Activated CD4-positive, alpha-beta T cell treated with anti-CD3 and anti-CD28 coated beads, Interleukin-2, amount 50 U/mL, for 48 hours (primary cell): ENCODE measurements at regions not wholly inside any gene's neighbourhood (a gene's known extent, or its start where the extent isn't known, plus 50 kb on each side); places are given as distances from the start of the nearest gene placed in this dataset.
"Not testable (repeated sequence)": the region's sequence is repeated elsewhere in the genome, so short reads cannot be mapped to it uniquely, and the experiment has no call there.

Experiments used
- DNase-seq, 2 experiments: peaks; one replicate each; pipeline ENCODE4 v3.0.0-alpha.2; 2020

- DNase-seq, result not testable (repeated sequence)
Observed at GRCh38 chr1:206314951-206315636, 111.8 kb downstream of the SRGAP2 start.

GRCh38 chr1:206316901-206317300 is 113.6 kb downstream of the SRGAP2 start:
- DNase-seq, result not testable (repeated sequence)

- not testable (repeated sequence) for DNase-seq
Observed at GRCh38 chr1:206317878-206318514, 114.7 kb downstream of the SRGAP2 start.

- DNase-seq, result not testable (repeated sequence)
Observed at GRCh38 chr1:206320227-206320626, 116.9 kb downstream of the SRGAP2 start.

- DNase-seq, result not testable (repeated sequence)
Observed at GRCh38 chr1:206326159-206326939, 123.0 kb downstream of the SRGAP2 start.

- DNase-seq, result not testable (repeated sequence)
Observed at GRCh38 chr1:206331597-206331996, 128.3 kb downstream of the SRGAP2 start.

- DNase-seq, result not testable (repeated sequence)
Observed at GRCh38 chr1:206333316-206333715, 130.0 kb downstream of the SRGAP2 start.

- not testable (repeated sequence) for DNase-seq
Observed at GRCh38 chr1:206333897-206334296, 130.6 kb downstream of the SRGAP2 start.

- DNase-seq, result not testable (repeated sequence)
Observed at GRCh38 chr1:206334481-206334880, 131.1 kb downstream of the SRGAP2 start.

- DNase-seq, result not testable (repeated sequence)
Observed at GRCh38 chr1:206335162-206335561, 131.8 kb downstream of the SRGAP2 start.

- DNase-seq, result not testable (repeated sequence)
Observed at GRCh38 chr1:206335875-206336846, 132.8 kb downstream of the SRGAP2 start.

- not testable (repeated sequence) for DNase-seq
Observed at GRCh38 chr1:206337024-206337423, 133.3 kb upstream of the IKBKE start.

GRCh38 chr1:206350493-206351275 is 119.6 kb upstream of the IKBKE start:
- not testable (repeated sequence) for DNase-seq

GRCh38 chr1:206351276-206352052 is 118.8 kb upstream of the IKBKE start:
- DNase-seq, result not testable (repeated sequence)

- DNase-seq, result peak in 1 of 2 experiments; percentile 5
Observed at GRCh38 chr1:206356310-206356709, 114.0 kb upstream of the IKBKE start.

- peak; percentile 56 to 68 for DNase-seq
Observed at GRCh38 chr1:206357962-206358361, 112.3 kb upstream of the IKBKE start.

- not testable (repeated sequence) for DNase-seq
Observed at GRCh38 chr1:206358771-206359170, 111.5 kb upstream of the IKBKE start.

- not testable (repeated sequence) for DNase-seq
Observed at GRCh38 chr1:206359377-206359776, 110.9 kb upstream of the IKBKE start.

GRCh38 chr1:206361978-206362543 is 108.2 kb upstream of the IKBKE start:
- not testable (repeated sequence) for DNase-seq

GRCh38 chr1:206362994-206363393 is 107.3 kb upstream of the IKBKE start:
- DNase-seq, result not testable (repeated sequence)
